Heart left ventricle (tissue), 16 donors: ENCODE measurements at regions not wholly inside any gene's neighbourhood (a gene's known extent, or its start where the extent isn't known, plus 50 kb on each side); places are given as distances from the start of the nearest gene placed in this dataset.

ENCODE experiments used
- ATAC-seq, 4 donors: fragments of 200-7000 bp; cut with Tn5 transposase; one replicate each; pipeline ENCODE4 v1.9.1; 2020 to 2022; ENCODE audit warnings: moderate library complexity in 4 of 4, mild to moderate bottlenecking in 3 of 4, moderate number of reproducible peaks in 1 of 4
- DNase-seq, 5 donors: peaks; one replicate each; pipeline ENCODE4 v3.0.0-alpha.2; 2020
- H3K27ac ChIP-seq, 12 donors: fragments of 200-600 bp; sonication (generic) in 4 of 12; one replicate each; pipeline versions ENCODE4 v1.5.0 to v1.8.0; 2016 to 2022; ENCODE audit warnings: mild to moderate bottlenecking in 2 of 12
- H3K27me3 ChIP-seq, 9 donors: fragments of 200-600 bp; sonication (generic) in 2 of 9; one replicate each; pipeline versions ENCODE4 v1.5.1 to v1.8.0; 2016 to 2022; ENCODE audit warnings: mild to moderate bottlenecking in 3 of 9
- H3K36me3 ChIP-seq, 9 donors: fragments of 200-600 bp; sonication (generic) in 2 of 9; one replicate each; pipeline versions ENCODE4 v1.5.0 to v1.8.0; 2018 to 2022; ENCODE audit warnings: mild to moderate bottlenecking in 2 of 9
- H3K4me1 ChIP-seq, 12 donors: fragments of 200-600 bp; sonication (generic) in 4 of 12; one replicate each; pipeline versions ENCODE4 v1.5.0 to v1.8.0; 2016 to 2022; ENCODE audit warnings: mild to moderate bottlenecking in 3 of 12
- H3K4me3 ChIP-seq, 12 donors: fragments of 200-600 bp; sonication (generic) in 4 of 12; one replicate each; pipeline versions ENCODE4 v1.5.0 to v1.8.0; 2017 to 2022; ENCODE audit warnings: mild to moderate bottlenecking in 9 of 12, moderate library complexity in 4 of 12
- H3K9me3 ChIP-seq, 12 donors: fragments of 200-600 bp; sonication (generic) in 4 of 12; one replicate each; pipeline versions ENCODE4 v1.5.0 to v1.8.0; 2016 to 2022; ENCODE audit warnings: mild to moderate bottlenecking in 1 of 12
- POLR2A ChIP-seq, 2 donors: fragments of 450-650 bp; IDR thresholded peaks; one replicate each; pipeline ENCODE4 v1.6.1; 2017; ENCODE audit warnings: antibody characterized with exemption in 2 of 2, mild to moderate bottlenecking in 2 of 2, moderate library complexity in 2 of 2
- WGBS, 4 donors: extraction: QIAGEN DNeasy Blood & Tissue Kit in 2 of 4; methylation state at CpG; one replicate each; pipeline versions ENCODE4 v1.1.5 to v1.1.7; 2013 to 2018; 5-methylcytosine and 5-hydroxymethylcytosine counted together
- intact Hi-C, 10 donors: fragments of 100-400 bp; cut with DNase I; formaldehyde crosslinking; loops; one replicate each; pipeline versions ENCODE4 v1.11.1 to v1.14.2; 2022
- TF ChIP-seq, protein P1 (sequence below), 12 donors: fragments of 200-600 bp; sonication (generic) in 4 of 12; IDR thresholded peaks; one replicate each; pipeline versions ENCODE4 v1.5.0 to v1.8.0; 2018 to 2022; ENCODE audit warnings: antibody characterized with exemption in 12 of 12, mild to moderate bottlenecking in 5 of 12
- donor health status: ischemic (EF 13 %, LVEDD 7.1; RV severe dilation, severe dysfunction).
- donor health status: healthy with polysubstance abuse.
- donor health status: DM: no; HTN: yes; CAD: no.
- donor health status: DM: no; HTN: no; CAD: no.
- donor health status: ischemic (EF 25% LVEDD 6.9; RV normal size, moderate dysfunction).
- donor health status: ischemic (EF 25% LVEDD 5.7; RV mildly dilated, moderate dysfunction).
- donor health status: healthy.
- donor health status: DM: yes; HTN: yes; CAD: no.
- donor health status: ischemic (EF 35%, LVEDD 5.7; RV mildly dilated, moderate dysfunction).
- donor health status: nonischemic (EF 11% LVEDD 7.7; RV severe dilation, severe dysfunction).
- donor health status: DM: yes; HTN: yes; CAD: no.
- donor health status: PGD.
- donor health status: ischemic (EF 29% LVEDD 5.4; RV normal size, mild dysfunction).
- donor health status: nonischemic (EF 23%, LVEDD 6.1; RV moderate dilation, normal function).

DNA sequence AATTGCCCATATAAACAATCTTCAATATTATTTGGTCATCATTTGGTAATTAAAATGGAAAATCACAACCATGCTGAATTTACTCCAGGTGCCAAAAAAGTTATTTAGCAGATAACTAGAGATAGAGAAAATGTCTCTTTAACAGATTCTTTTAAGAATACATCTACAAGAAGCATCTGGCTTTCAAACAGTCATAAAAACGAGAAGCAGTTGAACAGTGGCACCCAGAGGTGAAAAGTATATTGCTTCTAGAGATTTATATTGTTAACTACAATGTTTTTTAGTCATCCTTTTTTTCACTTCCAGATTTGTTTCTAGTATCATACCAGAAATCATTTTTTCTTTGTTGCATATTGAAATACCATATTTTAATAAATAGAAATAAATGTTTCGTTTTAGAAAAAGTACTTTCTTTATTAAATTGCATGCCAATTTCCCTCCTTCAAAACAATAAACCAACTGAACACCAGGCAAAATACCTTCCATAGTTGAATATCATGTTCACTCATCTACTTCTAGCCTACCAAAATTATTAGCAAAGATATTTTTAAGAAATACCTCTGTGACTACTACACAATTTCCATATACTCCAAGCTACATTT, 65.4 kb upstream of the HNRNPA3 start:
- Histone ChIP-seq H3K27ac (no peak overlapping the region), H3K4me3 (no peak overlapping the region), H3K9me3 (no peaks in the 10 kb centered on the region), H3K36me3 (no peaks in the 10 kb centered on the region), H3K27me3 (peaks cover 10 to 84% (median 50%) of the 10 kb centered on the region in 9 donors), H3K4me1 (peaks cover 0 to 14% (median 4%) of the 10 kb centered on the region in 12 donors)
- intact Hi-C loops = loop anchor here (5.0 to 10.0 kb wide), 6 partner anchors 332 to 1020 kb away; partner anchors contain the start of gene HOXD8 (in 9 of the 10)
- ATAC-seq (peak in 1 of 4 donors; percentile 58), DNase-seq (no peak)
- TF ChIP-seq, protein P1, sequence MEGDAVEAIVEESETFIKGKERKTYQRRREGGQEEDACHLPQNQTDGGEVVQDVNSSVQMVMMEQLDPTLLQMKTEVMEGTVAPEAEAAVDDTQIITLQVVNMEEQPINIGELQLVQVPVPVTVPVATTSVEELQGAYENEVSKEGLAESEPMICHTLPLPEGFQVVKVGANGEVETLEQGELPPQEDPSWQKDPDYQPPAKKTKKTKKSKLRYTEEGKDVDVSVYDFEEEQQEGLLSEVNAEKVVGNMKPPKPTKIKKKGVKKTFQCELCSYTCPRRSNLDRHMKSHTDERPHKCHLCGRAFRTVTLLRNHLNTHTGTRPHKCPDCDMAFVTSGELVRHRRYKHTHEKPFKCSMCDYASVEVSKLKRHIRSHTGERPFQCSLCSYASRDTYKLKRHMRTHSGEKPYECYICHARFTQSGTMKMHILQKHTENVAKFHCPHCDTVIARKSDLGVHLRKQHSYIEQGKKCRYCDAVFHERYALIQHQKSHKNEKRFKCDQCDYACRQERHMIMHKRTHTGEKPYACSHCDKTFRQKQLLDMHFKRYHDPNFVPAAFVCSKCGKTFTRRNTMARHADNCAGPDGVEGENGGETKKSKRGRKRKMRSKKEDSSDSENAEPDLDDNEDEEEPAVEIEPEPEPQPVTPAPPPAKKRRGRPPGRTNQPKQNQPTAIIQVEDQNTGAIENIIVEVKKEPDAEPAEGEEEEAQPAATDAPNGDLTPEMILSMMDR (IDR thresholded peaks at IDR 0.05) = peak; percentile 27 to 68 (median 53)
- TF ChIP-seq POLR2A (IDR thresholded peaks at IDR 0.05) = no peak
- WGBS, 4 donors = 2 to 9% (median 6%) methylated on average over 2 of the region's 2 CpGs

DNA sequence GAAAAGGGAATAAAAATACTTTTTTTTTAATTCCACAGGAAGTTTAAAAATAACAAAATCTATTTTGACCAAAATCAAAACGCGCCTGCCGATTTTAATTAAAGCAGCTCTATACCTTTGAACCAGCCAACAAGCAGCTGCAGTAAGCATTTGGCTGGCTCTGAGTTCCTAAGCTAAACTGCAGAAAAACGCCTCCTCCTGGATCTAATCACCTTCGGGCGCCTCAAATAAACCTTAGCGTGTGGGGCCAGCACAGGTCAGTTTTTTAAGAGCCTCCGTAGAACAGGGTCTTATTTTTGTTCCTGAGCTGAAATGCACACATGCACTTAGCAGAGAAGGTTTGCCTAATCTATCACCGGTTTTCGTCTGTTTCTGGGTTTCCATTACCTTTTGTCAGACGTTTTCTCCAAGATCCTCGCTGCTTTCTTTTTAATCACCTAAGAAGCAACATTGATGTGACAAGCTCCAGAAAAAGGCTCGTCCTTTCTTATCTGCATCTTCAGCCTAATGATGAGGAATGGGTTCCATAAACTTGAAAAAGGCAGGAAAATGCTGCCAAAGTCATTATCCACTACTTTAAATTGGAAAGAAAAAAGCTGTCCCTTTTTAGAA, 64.7 kb upstream of the HNRNPA3 start:
- H3K4me3 ChIP-seq = peak overlapping the region in 5 of 12 donors; percentile 28 to 54 (median 45)
- H3K4me1 ChIP-seq = peaks cover 0 to 14% (median 4%) of the 10 kb centered on the region in 12 donors
- H3K27me3 ChIP-seq = peaks cover 10 to 76% (median 47%) of the 10 kb centered on the region in 9 donors
- no peak for TF ChIP-seq POLR2A (IDR thresholded peaks at IDR 0.05)
- TF ChIP-seq, protein P1 (IDR thresholded peaks at IDR 0.05) = no peak
- ATAC-seq (peak in 1 of 4 donors; percentile 30), DNase-seq (no peak)
- H3K36me3 ChIP-seq = no peaks in the 10 kb centered on the region
- no peaks in the 10 kb centered on the region for H3K9me3 ChIP-seq
- intact Hi-C loops = loop anchor here (2.0 to 10.0 kb wide), 7 partner anchors 333 to 1021 kb away; partner anchors contain the start of gene HOXD8 (in 9 of the 10)
- no peak overlapping the region for H3K27ac ChIP-seq
- 20 to 31% (median 26%) methylated on average over 13 of the region's 13 CpGs for WGBS, 4 donors

DNA sequence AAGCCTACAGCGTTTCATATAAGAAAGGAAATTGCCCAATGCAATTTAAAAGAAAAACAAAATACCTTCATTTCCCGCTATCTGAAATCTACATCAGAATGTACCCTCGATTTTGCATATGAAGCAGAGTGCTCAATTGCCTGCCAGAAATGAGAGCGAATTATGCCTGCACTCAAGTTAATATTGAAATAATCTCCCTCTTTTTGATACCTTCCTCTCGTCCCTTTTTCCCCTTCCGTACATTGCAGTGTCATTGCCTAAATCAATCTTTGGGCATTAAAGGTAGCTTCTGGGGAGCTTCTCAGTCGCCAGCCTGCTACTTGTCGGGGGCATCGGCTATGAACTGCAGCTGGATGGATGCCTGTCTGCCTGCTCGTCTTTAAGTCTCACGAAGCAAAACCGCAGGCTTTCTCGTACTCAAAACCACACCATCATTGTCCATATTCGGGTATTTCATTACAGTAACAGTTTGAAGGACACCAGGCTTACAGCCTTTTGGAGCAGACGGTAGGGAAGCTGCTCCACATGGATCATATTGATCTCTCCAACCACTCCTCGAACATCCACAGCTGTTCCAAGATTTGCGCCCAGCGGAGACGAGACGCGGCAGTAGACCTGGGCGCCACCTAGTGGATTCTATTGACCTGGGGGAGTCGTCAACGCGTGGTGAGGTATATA, 64.0 kb upstream of the HNRNPA3 start:
- 1 to 3% (median 1%) methylated on average over 25 of the region's 25 CpGs for WGBS, 4 donors
- DNase-seq = peak; percentile 66 to 82 (median 72)
- intact Hi-C loops = loop anchor here (2.0 to 10.0 kb wide), 7 partner anchors 334 to 1022 kb away; partner anchors contain the start of gene HOXD8 (in 9 of the 10)
- H3K4me3 ChIP-seq = peak overlapping the region in 11 of 12 donors; percentile 8 to 54 (median 45)
- ATAC-seq = peak; percentile 64 to 95 (median 82)
- no peak overlapping the region for H3K27ac ChIP-seq
- H3K36me3 ChIP-seq = no peaks in the 10 kb centered on the region
- H3K4me1 ChIP-seq = peaks cover 0 to 14% (median 4%) of the 10 kb centered on the region in 12 donors
- H3K27me3 ChIP-seq = peaks cover 10 to 69% (median 47%) of the 10 kb centered on the region in 9 donors
- H3K9me3 ChIP-seq = no peaks in the 10 kb centered on the region
- TF ChIP-seq, protein P1 (IDR thresholded peaks at IDR 0.05) = peak; percentile 58 to 86 (median 78)
- no peak for TF ChIP-seq POLR2A (IDR thresholded peaks at IDR 0.05)

DNA sequence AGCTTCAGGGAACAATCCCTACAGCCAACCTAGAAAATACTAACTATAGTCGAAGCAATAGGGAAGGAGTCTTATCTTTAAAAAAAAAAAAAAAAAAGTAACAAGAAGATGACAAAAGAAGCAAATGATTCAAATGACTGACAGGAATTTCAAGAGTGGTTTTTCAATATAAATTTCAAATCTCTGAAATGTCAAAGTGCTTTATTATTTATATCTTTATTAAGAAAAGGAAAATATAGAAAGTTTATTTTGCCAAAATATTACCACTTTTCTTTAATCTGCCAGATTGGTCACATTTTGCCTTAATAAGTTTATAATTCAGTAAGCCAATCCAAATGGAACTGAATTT, 63.5 kb upstream of the HNRNPA3 start:
- H3K27ac ChIP-seq = no peak overlapping the region
- no peaks in the 10 kb centered on the region for H3K36me3 ChIP-seq
- DNase-seq (no peak), ATAC-seq (no peak)
- H3K9me3 ChIP-seq = no peaks in the 10 kb centered on the region
- peak overlapping the region in 4 of 12 donors; percentile 40 to 54 (median 48) for H3K4me3 ChIP-seq
- TF ChIP-seq, protein P1 (IDR thresholded peaks at IDR 0.05) = peak in 2 of 12 donors; percentile 24 to 40
- no peak for TF ChIP-seq POLR2A (IDR thresholded peaks at IDR 0.05)
- peaks cover 10 to 64% (median 44%) of the 10 kb centered on the region in 9 donors for H3K27me3 ChIP-seq
- peaks cover 0 to 14% (median 4%) of the 10 kb centered on the region in 12 donors for H3K4me1 ChIP-seq
- intact Hi-C loops = loop anchor here (2.0 to 10.0 kb wide), 7 partner anchors 334 to 1022 kb away; partner anchors contain the start of gene HOXD8 (in 9 of the 10)
- WGBS, 4 donors = 0 to 4% (median 1%) methylated on average over 1 of the region's 1 CpG
